Eye (tissue), 1 donor: ENCODE measurements at regions not wholly inside any gene's neighbourhood (a gene's known extent, or its start where the extent isn't known, plus 50 kb on each side); places are given as distances from the start of the nearest gene placed in this dataset.
"Not testable (repeated sequence)": the region's sequence is repeated elsewhere in the genome, so short reads cannot be mapped to it uniquely, and the experiment has no call there.

Experiments
- DNase-seq: peaks from one replicate; pipeline ENCODE4 v3.0.0-alpha.2; 2015

DNA sequence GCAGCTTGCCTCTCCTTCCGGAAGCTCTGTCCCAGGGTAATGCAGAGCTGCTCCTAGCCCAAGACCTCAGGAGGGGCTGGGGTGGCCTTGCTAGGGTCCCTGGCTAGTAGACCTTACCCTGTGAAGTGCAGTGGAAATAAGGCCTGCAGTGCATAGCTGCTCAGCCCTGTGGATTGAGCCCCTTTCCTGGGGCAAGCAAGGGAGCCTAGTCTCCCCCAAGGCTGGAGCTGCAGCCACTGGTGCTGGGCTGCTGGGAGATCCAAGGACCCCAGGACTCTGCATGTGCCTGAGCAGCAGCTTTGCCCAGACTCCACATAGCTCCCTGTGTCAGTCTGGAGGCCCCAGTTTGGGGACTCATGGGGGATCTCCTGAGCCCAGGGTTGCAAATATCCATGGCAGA, 57.9 kb downstream of the FANCF start:
- DNase-seq, result no peak

DNA sequence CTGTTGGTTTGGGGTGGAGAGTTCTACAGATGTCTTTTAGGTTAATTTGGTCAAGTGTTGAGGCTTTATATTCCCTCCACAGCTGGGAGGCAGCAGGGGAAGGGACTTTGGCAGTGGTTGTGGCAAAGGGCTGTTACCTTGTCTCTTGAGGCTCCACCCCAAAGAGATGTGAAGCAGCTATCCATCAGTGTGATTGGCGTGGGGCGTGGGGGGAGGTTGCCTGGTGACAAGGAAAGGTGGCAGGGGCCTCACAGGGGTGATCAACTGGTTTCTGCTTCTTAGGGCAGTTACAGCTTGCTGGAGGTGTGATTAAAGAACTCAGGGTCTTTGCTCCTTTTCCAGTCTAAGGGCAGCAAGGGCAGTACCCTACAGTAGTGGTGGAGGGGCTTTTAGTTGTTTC, 59.3 kb downstream of the FANCF start:
- DNase-seq, result no peak

DNA sequence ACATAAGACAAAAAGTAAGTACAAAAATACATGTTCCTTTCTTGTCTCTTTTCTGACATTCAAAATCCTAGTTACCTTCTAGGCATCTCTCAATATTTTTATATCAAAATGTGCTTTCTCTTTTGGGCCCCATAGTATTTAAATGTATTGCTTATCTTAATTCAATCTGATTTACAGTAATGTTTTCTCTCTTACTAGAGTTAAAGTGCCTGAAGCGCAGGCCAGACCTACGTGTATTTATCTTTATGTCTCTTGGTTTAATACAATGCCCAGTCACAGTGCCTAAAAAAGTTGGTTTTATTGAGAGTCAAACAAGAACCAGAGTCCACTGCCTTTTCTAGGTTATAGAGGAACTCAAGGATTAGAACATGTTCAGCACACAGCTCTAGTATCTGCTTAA, 64.3 kb downstream of the FANCF start:
- DNase-seq, result no peak

DNA sequence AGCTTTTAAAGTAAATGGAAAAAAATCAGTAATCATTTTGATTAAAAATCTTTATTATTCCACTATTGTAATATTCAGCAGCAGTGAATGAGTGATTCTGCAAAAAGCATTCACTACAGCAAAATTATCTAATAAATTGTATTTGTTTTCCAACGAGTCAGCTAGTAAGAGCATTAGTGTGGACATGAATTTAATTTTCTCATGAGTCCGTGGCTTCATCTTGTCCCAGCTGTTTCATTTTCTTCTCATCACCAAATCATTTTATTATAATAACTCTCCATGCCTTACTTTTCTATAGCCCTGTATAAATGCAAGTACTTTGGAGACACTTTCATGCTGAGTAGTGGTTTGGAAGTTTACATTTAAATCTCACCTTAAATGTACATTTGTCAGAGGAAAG, 66.2 kb downstream of the FANCF start:
- DNase-seq, result peak; percentile 3

DNA sequence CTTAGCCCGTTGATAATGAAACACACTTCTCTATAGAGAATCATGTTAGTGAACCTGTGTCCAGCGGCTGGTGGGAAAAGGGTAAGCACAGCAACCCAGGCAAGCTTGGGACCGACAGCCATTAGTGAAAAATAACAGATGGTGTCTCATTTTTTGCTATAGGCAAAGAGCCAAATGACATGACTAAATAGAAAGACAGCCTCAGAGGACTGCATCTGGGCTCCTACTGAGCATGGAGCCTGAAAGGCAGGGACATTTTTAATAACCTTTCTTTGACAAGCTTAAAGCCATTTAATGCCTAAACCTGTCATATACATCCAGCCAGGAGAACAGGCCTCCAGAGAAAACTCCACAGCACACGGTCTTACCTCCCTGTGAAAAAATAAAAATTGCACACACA, 67.0 kb downstream of the FANCF start:
- DNase-seq, result peak; percentile 73

DNA sequence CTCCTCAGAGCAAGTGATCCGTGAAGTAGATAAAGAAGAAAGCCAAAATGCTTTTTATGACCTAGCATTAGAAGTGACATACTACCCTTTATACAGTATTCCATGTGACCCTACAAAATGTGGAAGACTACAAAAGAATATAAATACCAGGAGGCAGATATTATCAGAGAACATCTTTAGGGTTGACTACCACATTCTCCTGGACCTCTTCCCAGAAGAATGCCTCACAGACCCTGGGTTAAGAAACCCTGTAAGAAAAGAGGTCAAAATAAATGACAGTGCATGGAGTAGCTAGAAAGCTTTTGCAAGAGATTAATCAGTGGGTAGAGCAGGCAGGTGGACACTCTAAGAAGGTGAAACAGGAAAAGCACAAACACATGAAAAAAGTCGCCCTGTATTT, 69.2 kb downstream of the FANCF start:
- no peak for DNase-seq

DNA sequence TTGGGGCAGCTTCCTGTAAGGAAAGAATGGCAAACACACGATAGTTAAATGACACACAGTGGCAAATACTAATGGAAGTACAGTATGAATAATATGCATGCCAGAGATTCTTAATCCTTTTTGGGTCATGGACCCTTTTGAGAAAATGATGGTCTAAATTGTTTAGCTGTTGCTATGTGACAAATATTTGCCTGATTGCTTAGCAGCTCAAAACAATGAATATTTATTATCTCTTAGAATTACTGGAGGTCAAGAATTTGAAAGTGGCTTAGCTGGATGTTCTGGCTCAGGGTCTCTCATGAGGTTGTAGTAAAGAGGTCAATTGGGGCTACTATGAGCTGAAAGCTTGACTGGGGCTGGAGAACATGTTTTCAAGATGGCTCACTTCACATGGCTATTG, 69.7 kb downstream of the FANCF start:
- DNase-seq, result no peak

DNA sequence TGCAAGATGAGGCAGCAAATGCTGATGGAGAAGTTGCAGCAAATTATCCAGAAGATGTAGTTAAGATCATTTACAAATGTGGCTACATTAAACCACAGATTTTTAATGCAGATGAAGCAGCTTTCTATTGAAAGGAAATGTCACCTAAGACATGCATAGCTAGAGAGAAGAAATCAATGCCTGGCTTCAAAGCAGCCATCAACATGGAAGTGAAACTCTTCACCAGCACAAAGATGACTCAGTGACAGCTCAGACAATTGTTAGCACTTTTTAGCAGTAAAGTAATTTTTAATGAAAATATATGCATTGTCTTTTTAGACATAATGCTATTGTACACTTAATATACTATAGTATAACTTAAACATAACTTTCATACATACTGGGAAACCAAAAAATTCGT, 71.4 kb downstream of the FANCF start:
- no peak for DNase-seq

DNA sequence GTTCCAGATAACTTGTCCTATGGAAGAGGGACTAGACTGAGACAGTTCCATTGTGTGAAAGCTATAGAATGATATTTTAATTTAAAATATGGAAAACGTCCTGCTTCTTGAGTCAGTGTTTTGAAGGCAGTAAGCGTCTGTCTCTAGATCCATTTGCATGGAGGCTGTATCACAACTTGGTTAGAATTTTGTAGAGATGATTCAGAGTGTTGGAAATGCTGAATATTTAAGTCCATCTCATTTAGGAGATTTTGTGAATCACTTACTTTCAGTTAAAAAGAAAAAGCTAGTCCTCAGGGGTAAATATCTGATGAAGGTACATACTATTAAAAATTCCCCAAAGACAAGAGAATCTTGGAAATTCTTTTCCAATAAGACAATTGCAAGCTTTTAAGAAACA, 72.7 kb downstream of the FANCF start:
- DNase-seq, result no peak

DNA sequence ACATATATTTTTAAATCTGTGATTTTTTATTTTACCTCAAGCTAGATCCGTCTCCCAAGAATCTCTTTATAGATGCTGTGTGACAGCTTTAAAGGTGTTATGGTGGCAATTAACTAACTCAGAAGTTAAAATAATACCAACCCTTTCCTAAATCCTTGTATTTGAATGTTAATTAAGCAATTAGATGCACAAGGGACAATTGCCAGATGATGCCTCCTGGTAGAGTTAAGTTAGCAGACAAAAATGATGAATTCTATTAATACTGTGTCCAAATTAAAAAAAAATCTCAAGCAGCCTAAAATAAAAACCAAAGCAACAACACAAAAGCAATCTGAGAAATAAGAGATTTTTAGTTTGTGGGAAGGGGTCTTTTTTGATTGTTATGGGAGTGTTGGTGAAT, 78.9 kb downstream of the FANCF start:
- DNase-seq, result no peak

DNA sequence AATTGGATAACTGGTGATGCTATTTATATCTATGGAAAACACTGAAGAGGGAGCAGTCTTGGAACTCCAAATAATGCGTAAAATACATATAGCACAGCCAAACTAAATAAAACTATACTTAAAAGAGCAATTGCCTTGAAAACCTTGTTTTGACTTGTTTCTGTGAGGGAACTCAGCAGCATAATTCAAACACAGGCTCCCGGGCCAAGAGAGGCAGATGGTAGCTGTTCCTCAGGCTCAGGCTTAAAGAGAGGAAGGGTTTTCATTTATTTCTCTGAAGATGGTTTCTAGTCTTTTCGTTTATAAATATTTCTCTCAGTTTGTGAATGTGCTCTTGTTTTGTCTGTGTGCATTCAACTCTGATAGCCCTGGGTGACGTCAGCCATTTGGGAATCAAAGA, 82.4 kb downstream of the FANCF start:
- peak; percentile 14 for DNase-seq

DNA sequence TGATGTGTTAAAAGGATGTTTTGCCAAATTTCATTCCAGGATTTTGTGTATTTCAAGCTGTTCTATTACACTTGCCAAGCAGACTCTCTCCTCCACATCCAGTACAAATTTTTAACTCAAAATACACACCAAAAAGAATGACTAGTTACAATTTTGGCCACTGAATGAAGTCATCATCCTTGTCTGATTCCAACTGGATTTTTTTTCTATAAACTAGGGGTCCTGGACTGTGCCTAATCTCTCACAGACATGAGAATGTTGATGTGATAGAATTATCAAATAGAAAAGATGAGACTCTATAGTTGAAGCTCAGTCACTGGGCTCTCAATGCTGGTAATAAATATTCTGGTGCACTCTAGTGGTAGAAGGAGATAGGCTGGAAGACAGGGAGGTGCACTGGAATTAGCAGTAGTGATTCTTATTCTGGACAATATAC, 85.8 kb downstream of the FANCF start:
- DNase-seq, result peak; percentile 77

DNA sequence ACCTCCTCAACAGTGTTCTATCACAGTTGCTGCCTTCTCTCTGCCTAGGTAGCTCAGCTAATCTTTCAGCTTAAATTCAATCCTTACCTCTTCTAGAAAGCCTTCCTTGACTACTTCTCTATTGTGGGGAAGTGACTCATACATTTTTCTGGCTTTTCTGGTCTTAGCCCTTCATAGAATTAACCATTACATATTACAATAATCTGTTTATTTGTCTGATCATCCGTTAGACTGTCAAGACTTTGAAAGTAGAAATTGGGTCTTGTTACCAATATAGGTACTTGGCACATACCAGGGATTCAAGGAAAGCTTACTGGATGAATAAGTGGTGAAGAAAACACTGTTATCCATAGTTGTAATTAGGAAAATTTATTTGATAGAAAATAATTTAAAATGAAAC, 89.6 kb downstream of the FANCF start:
- DNase-seq, result no peak

DNA sequence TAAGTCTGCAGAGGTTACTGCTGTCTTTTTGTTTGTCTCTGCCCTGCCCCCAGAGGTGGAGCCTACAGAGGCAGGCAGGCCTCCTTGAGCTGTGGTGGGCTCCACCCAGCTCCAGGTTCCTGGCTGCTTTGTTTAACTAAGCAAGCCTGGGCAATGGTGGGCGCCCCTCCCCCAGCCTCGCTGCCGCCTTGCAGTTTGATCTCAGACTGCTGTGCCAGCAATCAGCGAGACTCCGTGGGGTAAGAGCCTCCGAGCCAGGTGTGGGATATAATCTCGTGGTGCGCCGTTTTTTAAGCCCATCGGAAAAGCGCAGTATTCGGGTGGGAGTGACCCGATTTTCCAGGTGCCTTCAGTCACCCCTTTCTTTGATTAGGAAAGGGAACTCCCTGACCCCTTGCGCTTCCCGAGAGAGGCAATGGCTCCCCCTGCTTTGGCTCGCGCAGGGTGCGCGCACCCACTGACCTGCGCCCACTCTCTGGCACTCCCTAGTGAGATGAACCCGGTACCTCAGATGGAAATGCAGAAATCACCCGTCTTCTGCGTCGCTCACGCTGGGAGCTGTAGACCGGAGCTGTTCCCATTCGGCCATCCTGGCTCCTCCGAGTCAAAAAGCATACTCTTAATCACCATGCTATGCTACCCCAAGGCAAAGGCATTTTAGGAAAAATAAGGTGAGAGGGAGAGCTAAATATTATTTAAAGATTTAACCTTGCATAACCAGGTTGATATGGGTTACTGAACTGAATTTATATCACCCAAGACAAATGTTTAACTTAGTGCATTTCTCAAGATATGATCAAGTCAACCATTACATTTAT, 96.8 kb downstream of the FANCF start:
- DNase-seq, result not testable (repeated sequence)

DNA sequence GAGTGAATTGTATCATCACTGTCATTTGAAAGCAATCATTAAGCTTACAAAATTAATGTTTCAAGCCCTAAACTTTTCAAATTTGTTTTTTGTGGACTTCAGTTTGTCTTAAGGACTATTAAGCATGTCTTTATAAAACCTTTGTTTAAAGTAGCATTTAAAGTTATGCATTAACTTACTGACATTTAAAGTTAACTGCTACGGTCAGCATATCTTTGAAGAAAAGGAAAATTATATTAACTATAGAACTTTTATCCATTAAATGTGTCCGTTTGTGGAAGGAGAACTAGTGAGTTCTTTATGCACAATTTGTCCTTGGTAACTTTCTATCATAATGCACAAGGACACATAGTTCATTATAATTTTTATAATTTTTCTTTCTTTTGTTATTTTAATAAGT, 103.4 kb downstream of the FANCF start:
- DNase-seq, result no peak

DNA sequence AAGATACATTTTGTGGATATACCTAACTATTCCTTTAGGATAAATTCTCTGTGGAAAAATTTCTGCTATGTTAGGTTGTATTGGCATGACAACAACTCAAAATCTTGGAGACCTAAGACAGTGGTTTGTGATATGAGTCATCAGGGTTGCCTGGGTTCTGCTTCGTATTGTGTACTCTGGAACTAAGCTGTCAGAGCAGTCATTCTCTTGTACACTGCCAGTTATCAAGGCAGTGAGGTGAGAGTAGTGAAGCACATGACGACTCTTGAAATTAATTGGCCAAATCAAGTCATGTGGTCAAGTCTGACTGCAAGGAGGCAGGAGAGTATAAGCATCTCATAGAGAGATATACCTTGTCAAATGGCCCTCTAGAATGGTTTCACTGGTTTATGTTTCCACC, 104.4 kb downstream of the FANCF start:
- no peak for DNase-seq

DNA sequence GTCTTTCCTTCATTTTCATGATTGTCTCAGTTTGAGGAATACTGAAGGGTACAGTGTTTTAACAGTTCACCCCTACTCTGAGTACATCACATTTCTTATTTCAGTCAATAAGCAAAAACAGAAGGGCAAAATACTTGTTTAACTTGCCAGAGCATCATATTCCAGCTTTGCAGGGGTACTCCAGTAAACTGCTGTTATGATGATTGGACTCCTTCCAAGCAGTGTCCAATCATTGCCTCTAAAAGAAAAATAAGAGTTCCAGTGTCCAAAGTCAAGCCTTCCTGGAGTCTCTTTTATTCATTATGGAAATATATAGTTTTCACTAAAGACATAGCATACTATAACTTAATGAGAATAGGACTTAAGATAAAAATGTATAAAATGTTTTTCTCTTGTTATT, 105.1 kb downstream of the FANCF start:
- no peak for DNase-seq

DNA sequence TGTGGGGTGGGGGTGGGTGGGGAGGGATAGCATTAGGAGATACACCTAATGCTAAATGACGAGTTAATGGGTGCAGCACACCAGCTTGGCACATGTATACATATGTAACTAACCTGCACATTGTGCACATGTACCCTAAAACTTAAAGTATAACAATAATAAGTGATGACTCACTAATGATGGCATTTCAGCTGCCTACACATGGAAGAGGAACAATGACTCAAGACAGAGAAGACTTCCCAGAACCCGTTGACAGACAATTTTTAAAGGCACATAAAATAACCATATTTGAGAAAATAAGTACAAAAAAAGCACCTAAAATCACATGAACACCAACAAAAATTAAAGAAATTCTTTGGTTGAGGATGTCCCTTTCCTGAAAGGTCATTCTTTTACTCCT, 107.3 kb downstream of the FANCF start:
- DNase-seq, result not testable (repeated sequence)

DNA sequence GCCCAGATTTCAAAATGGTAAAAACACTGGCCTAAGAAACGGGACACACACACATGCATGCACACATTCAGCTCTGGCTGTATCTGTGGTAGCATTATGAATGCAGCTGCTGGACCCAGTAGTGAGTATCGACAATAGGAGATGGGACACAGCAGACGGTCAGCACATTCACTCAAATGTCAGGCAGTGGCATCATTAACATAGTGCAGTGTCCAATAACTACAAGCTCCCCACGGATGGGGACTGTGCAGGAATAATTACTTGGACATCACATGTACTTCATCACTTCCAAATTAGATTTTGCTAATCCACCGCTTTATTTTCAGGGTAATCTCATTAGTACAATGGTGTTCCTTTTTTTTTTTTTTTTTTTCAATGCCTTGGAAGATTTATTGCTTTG, 109.5 kb downstream of the FANCF start:
- DNase-seq, result peak; percentile 52

DNA sequence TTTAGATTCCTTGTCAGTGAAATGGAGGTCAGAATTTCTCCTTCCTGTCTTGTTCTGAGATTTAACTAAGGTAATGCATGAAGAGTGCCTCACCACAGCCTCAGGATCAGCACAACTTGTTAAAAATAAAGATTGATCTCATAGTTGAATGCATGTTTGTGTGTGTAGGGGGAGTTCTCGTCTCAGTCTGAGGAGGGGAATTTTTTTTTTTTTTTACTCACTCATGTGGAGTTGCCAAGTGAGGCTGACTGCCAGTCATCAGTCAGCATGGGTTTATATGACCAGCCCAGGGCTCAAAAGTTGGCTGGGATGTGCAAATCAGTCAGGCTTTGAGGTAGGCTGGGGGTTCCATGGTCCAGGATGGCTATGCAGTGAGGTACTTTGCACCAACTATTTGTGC, 113.2 kb downstream of the FANCF start:
- DNase-seq, result no peak

DNA sequence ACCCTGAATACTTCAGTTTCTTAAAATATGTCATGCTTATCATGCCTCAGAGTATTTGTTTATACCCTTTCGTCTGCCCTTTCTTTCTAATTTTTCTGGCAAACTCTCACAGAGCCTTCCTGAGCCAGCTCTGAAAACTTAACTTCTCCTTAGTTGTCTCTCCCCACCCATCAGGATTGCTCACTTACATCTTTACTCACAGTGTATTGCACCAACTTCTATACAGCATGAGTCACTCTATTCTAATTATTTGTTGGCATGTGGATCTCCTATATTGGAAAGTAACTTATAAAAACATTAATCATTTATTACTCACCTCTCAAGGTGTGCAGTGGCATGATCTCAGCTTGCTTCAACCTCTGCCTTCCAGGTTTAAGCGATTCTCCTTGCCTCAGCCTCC, 114.9 kb downstream of the FANCF start:
- DNase-seq, result no peak

DNA sequence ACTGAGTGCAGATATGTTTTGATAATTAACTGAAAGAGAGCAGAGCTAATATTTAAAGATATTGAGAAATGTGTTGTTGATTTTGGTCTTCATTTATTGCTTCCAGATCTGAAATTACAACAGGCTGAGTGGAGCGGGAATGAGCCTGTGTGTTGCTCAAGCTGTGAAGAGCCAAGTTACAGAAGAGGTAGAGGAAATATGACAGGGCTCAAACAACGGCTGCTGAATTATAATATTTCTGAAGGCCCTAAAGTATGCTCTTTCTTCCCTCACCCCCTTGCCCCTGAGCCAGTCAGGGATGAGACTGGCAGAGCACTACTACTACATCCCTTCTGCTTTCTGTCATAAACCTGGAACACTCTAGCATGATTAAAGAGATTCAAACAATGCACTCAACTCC, 115.6 kb downstream of the FANCF start:
- no peak for DNase-seq

DNA sequence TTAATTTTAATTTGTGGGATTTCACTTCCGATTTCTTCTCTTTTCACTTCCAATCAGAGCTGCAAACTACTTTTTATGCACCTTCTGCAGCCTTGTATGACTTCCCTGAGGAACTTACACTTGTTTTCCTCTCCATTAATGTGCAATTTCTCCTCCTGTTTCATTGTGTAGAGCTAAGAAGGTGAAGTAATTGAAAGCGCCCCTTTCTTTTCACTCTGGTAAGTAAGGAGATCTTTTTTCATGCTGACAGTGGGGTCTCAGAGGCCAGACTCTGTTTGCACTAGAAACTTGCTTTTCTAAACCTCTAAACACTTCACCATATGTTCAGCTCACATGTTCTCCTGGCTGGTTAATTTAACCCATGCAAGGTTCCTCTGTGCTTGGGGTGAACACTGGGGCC, 117.0 kb downstream of the FANCF start:
- peak; percentile 69 for DNase-seq

DNA sequence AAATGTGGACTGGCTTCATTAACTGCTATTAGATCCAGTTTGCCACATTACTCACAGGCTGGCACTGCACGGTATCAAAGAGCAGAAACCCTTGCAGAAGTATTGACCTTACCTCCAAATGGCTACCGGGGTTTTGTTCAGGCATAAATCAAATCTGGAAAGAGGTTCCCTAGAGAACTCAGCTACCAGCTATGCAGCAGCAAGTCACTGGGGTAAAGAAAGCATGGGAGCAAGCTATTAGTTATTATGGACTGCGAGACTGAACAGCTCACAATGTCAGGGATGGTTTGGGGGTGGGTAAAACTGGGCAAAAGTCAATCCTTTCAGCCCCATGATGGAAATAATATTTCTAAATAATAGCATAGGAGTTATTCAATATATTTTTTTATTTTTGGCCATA, 128.1 kb downstream of the FANCF start:
- peak; percentile 34 for DNase-seq

DNA sequence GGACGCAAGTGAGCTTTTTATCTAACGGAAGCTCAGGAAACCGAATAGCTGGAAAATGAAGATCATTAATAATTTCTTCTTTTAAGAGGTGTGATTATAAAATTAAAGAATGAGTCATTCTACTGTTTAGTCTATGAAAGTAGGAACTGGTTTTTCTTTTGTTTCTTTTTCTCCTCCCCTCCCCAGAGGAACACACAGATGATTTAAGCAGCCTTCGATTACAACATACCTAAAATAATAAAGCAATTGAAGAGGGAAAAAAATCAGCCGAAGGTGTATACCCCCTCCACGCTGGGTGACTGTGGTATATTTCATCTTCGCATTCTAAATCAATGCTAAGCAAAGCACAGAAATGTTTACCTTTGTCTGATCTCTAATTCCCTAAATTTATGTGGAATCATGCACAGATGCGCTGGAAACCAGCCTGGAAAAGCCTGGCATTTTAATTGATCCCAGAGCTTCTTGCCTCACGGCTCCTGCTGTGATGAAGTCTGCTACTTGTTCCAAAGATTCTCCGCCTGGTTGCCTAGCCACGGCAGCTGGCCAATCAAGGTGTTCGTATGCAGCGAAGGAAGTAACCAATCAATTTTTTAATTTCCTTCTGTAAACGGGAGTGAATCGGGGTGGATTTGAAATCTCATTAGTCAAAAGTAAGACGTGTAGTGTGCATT, 133.9 kb downstream of the FANCF start:
- DNase-seq, result peak; percentile 83
